ENCODE measurements at regions not wholly inside any gene's neighbourhood (a gene's known extent, or its start where the extent isn't known, plus 50 kb on each side); places are given as distances from the start of the nearest gene placed in this dataset.

- Mint-ChIP-seq H3K36me3 (ENCODE audit: low read depth) (no peaks in the 10 kb centered on the region), H3K27ac (no peak overlapping the region), H3K4me3 (no peak overlapping the region), H3K4me1 (no peaks in the 10 kb centered on the region), H3K9me3 (no peaks in the 10 kb centered on the region), H3K27me3 (no peaks in the 10 kb centered on the region)
- intact Hi-C loops (cut with micrococcal nuclease) = no loop called here
- no peak for DNase-seq
These were observed 417.8 kb upstream of the INTU start for GRCh38 chr4:127214931-127215330.

- H3K4me3 Mint-ChIP-seq = no peak overlapping the region
- DNase-seq = no peak
- H3K9me3 Mint-ChIP-seq = no peaks in the 10 kb centered on the region
- H3K27me3 Mint-ChIP-seq = no peaks in the 10 kb centered on the region
- H3K36me3 Mint-ChIP-seq (ENCODE audit: low read depth) = no peaks in the 10 kb centered on the region
- H3K27ac Mint-ChIP-seq = no peak overlapping the region
- intact Hi-C loops (cut with micrococcal nuclease) = no loop called here
- H3K4me1 Mint-ChIP-seq = no peaks in the 10 kb centered on the region
These were observed 415.0 kb upstream of the INTU start for GRCh38 chr4:127217586-127218229.

GRCh38 chr4:127219232-127219631, 413.5 kb upstream of the INTU start:
- H3K27me3 Mint-ChIP-seq = no peaks in the 10 kb centered on the region
- no peak overlapping the region for H3K27ac Mint-ChIP-seq
- H3K4me3 Mint-ChIP-seq = no peak overlapping the region
- H3K36me3 Mint-ChIP-seq (ENCODE audit: low read depth) = no peaks in the 10 kb centered on the region
- no peak for DNase-seq
- intact Hi-C loops (cut with micrococcal nuclease) = no loop called here
- no peaks in the 10 kb centered on the region for H3K9me3 Mint-ChIP-seq
- no peaks in the 10 kb centered on the region for H3K4me1 Mint-ChIP-seq

- DNase-seq = no peak
- no peak overlapping the region for H3K27ac Mint-ChIP-seq
- no peaks in the 10 kb centered on the region for H3K36me3 Mint-ChIP-seq (ENCODE audit: low read depth)
- H3K4me3 Mint-ChIP-seq = no peak overlapping the region
- no peaks in the 10 kb centered on the region for H3K27me3 Mint-ChIP-seq
- H3K4me1 Mint-ChIP-seq = no peaks in the 10 kb centered on the region
- intact Hi-C loops (cut with micrococcal nuclease) = no loop called here
- H3K9me3 Mint-ChIP-seq = peaks cover 5% of the 10 kb centered on the region
These were observed 408.2 kb upstream of the INTU start for GRCh38 chr4:127224556-127224955.

GRCh38 chr4:127229855-127230608, 402.7 kb upstream of the INTU start:
- Mint-ChIP-seq H3K36me3 (ENCODE audit: low read depth) (no peaks in the 10 kb centered on the region), H3K9me3 (peaks cover 4% of the 10 kb centered on the region), H3K4me3 (no peak overlapping the region), H3K4me1 (no peaks in the 10 kb centered on the region), H3K27ac (no peak overlapping the region), H3K27me3 (no peaks in the 10 kb centered on the region)
- intact Hi-C loops (cut with micrococcal nuclease) = no loop called here
- no peak for DNase-seq

GRCh38 chr4:127236889-127237288, 395.9 kb upstream of the INTU start:
- DNase-seq = no peak
- Mint-ChIP-seq H3K27me3 (no peaks in the 10 kb centered on the region), H3K4me3 (no peak overlapping the region), H3K27ac (no peak overlapping the region), H3K36me3 (ENCODE audit: low read depth) (no peaks in the 10 kb centered on the region), H3K9me3 (no peaks in the 10 kb centered on the region), H3K4me1 (no peaks in the 10 kb centered on the region)
- intact Hi-C loops (cut with micrococcal nuclease) = no loop called here

GRCh38 chr4:127237581-127237980, 395.2 kb upstream of the INTU start:
- no peak for DNase-seq
- no peaks in the 10 kb centered on the region for H3K36me3 Mint-ChIP-seq (ENCODE audit: low read depth)
- intact Hi-C loops (cut with micrococcal nuclease) = no loop called here
- H3K4me1 Mint-ChIP-seq = no peaks in the 10 kb centered on the region
- H3K27me3 Mint-ChIP-seq = no peaks in the 10 kb centered on the region
- no peak overlapping the region for H3K27ac Mint-ChIP-seq
- H3K9me3 Mint-ChIP-seq = no peaks in the 10 kb centered on the region
- H3K4me3 Mint-ChIP-seq = no peak overlapping the region

- Mint-ChIP-seq H3K27ac (no peak overlapping the region), H3K4me1 (no peaks in the 10 kb centered on the region), H3K27me3 (no peaks in the 10 kb centered on the region), H3K9me3 (no peaks in the 10 kb centered on the region), H3K4me3 (no peak overlapping the region), H3K36me3 (ENCODE audit: low read depth) (no peaks in the 10 kb centered on the region)
- no peak for DNase-seq
- intact Hi-C loops (cut with micrococcal nuclease) = no loop called here
These were observed 393.7 kb upstream of the INTU start for GRCh38 chr4:127238956-127239475.

- no peak overlapping the region for H3K4me3 Mint-ChIP-seq
- intact Hi-C loops (cut with micrococcal nuclease) = no loop called here
- no peak overlapping the region for H3K27ac Mint-ChIP-seq
- H3K36me3 Mint-ChIP-seq (ENCODE audit: low read depth) = no peaks in the 10 kb centered on the region
- H3K9me3 Mint-ChIP-seq = no peaks in the 10 kb centered on the region
- no peak for DNase-seq
- no peaks in the 10 kb centered on the region for H3K4me1 Mint-ChIP-seq
- H3K27me3 Mint-ChIP-seq = no peaks in the 10 kb centered on the region
These were observed 392.6 kb upstream of the INTU start for GRCh38 chr4:127239902-127240763.

GRCh38 chr4:127240764-127241105, 392.0 kb upstream of the INTU start:
- no peaks in the 10 kb centered on the region for H3K27me3 Mint-ChIP-seq
- no peaks in the 10 kb centered on the region for H3K9me3 Mint-ChIP-seq
- no peak overlapping the region for H3K4me3 Mint-ChIP-seq
- no peaks in the 10 kb centered on the region for H3K4me1 Mint-ChIP-seq
- DNase-seq = no peak
- H3K36me3 Mint-ChIP-seq (ENCODE audit: low read depth) = no peaks in the 10 kb centered on the region
- H3K27ac Mint-ChIP-seq = no peak overlapping the region
- intact Hi-C loops (cut with micrococcal nuclease) = no loop called here

GRCh38 chr4:127244515-127244914, 388.2 kb upstream of the INTU start:
- H3K9me3 Mint-ChIP-seq = no peaks in the 10 kb centered on the region
- no peaks in the 10 kb centered on the region for H3K4me1 Mint-ChIP-seq
- intact Hi-C loops (cut with micrococcal nuclease) = no loop called here
- no peaks in the 10 kb centered on the region for H3K36me3 Mint-ChIP-seq (ENCODE audit: low read depth)
- no peak overlapping the region for H3K27ac Mint-ChIP-seq
- H3K4me3 Mint-ChIP-seq = no peak overlapping the region
- DNase-seq = no peak
- no peaks in the 10 kb centered on the region for H3K27me3 Mint-ChIP-seq

- no peaks in the 10 kb centered on the region for H3K36me3 Mint-ChIP-seq (ENCODE audit: low read depth)
- no peak overlapping the region for H3K4me3 Mint-ChIP-seq
- H3K27ac Mint-ChIP-seq = no peak overlapping the region
- no peaks in the 10 kb centered on the region for H3K9me3 Mint-ChIP-seq
- H3K27me3 Mint-ChIP-seq = no peaks in the 10 kb centered on the region
- no peaks in the 10 kb centered on the region for H3K4me1 Mint-ChIP-seq
- intact Hi-C loops (cut with micrococcal nuclease) = no loop called here
- DNase-seq = no peak
These were observed 385.5 kb upstream of the INTU start for GRCh38 chr4:127246963-127247952.

- Mint-ChIP-seq H3K4me1 (no peaks in the 10 kb centered on the region), H3K27me3 (no peaks in the 10 kb centered on the region), H3K4me3 (no peak overlapping the region), H3K9me3 (no peaks in the 10 kb centered on the region), H3K27ac (no peak overlapping the region), H3K36me3 (ENCODE audit: low read depth) (no peaks in the 10 kb centered on the region)
- no peak for DNase-seq
- intact Hi-C loops (cut with micrococcal nuclease) = no loop called here
These were observed 383.5 kb upstream of the INTU start for GRCh38 chr4:127249066-127249766.
